HEK293T (cell line): ENCODE measurements at regions not wholly inside any gene's neighbourhood (a gene's known extent, or its start where the extent isn't known, plus 50 kb on each side); places are given as distances from the start of the nearest gene placed in this dataset.

Source experiments
- CTCF ChIA-PET: fragments of 350-600 bp; formaldehyde crosslinking; extraction: SDS; loops from one replicate; lab custom pipeline; 2021; ENCODE audit warnings: antibody characterized with exemption, inconsistent platforms; lab: Yijun Ruan, JAX
- POLR2A ChIA-PET: fragments of 350-600 bp; formaldehyde crosslinking; extraction: SDS; loops from one replicate; lab custom pipeline; 2020; ENCODE audit warnings: antibody characterized with exemption, inconsistent platforms; lab: Yijun Ruan, JAX
- DNase-seq: peaks from one replicate; pipeline ENCODE4 v3.0.0; 2012; ENCODE audit warnings: mixed read lengths; ENCODE audit errors: extremely low spot score
- ARNT ChIP-seq: fragments of 450-650 bp; IDR thresholded peaks from 2 replicates; pipeline ENCODE4 v1.6.1; 2017; ENCODE audit warnings: mild to moderate bottlenecking
- BHLHE40 ChIP-seq: fragments of 450-650 bp; IDR thresholded peaks from 2 replicates; pipeline ENCODE4 v1.6.1; 2016; ENCODE audit warnings: mild to moderate bottlenecking, moderate library complexity, borderline replicate concordance
- CTBP1 ChIP-seq: fragments of 450-650 bp; IDR thresholded peaks from 2 replicates; pipeline ENCODE4 v1.6.1; 2016; ENCODE audit warnings: borderline replicate concordance
- ELF4 ChIP-seq: fragments of 450-650 bp; IDR thresholded peaks from 2 replicates; pipeline ENCODE4 v1.6.1; 2017; ENCODE audit warnings: antibody characterized with exemption
- FOXA1 ChIP-seq: fragments of 450-650 bp; IDR thresholded peaks from 2 replicates; pipeline ENCODE4 v1.6.1; 2016; ENCODE audit warnings: mild to moderate bottlenecking
- FOXK2 ChIP-seq: fragments of 450-650 bp; IDR thresholded peaks from 2 replicates; pipeline ENCODE4 v1.6.1; 2016; ENCODE audit warnings: mild to moderate bottlenecking
- FOXM1 ChIP-seq: fragments of 450-650 bp; IDR thresholded peaks from 2 replicates; pipeline ENCODE4 v1.6.1; 2017; ENCODE audit warnings: mild to moderate bottlenecking, borderline replicate concordance
- HDGF ChIP-seq: fragments of 450-650 bp; IDR thresholded peaks from 2 replicates; pipeline ENCODE4 v1.6.1; 2017; ENCODE audit warnings: antibody characterized with exemption, borderline replicate concordance
- L3MBTL2 ChIP-seq: fragments of 450-650 bp; conservative IDR thresholded peaks from 2 replicates; pipeline ENCODE4 v1.6.1; 2016; ENCODE audit warnings: mild to moderate bottlenecking
- LEF1 ChIP-seq: fragments of 450-650 bp; IDR thresholded peaks from 2 replicates; pipeline ENCODE4 v1.6.1; 2017; ENCODE audit warnings: mild to moderate bottlenecking, borderline replicate concordance
- NFRKB ChIP-seq: fragments of 450-650 bp; IDR thresholded peaks from 2 replicates; pipeline ENCODE4 v1.6.1; 2016; ENCODE audit warnings: mild to moderate bottlenecking, moderate library complexity
- PKNOX1 ChIP-seq: fragments of 450-650 bp; IDR thresholded peaks from 2 replicates; pipeline ENCODE4 v1.6.1; 2016
- SP1 ChIP-seq: fragments of 450-650 bp; IDR thresholded peaks from 2 replicates; pipeline ENCODE4 v1.6.1; 2017
- SUZ12 ChIP-seq: fragments of 450-650 bp; IDR thresholded peaks from 2 replicates; pipeline ENCODE4 v1.6.1; 2016; ENCODE audit warnings: mild to moderate bottlenecking
- TARDBP ChIP-seq: fragments of 450-650 bp; IDR thresholded peaks from 2 replicates; pipeline ENCODE4 v1.6.1; 2016
- ZNF384 ChIP-seq: fragments of 450-650 bp; IDR thresholded peaks from 2 replicates; pipeline ENCODE4 v1.6.1; 2016

GRCh38 chr2:41484858-41485234, 563.0 kb upstream of the PKDCC start:
- no peak for TF ChIP-seq FOXK2
- no peak for TF ChIP-seq CTBP1
- no peak for TF ChIP-seq HDGF
- DNase-seq: no peak
- ChIA-PET POLR2A (no interaction called here), CTCF (no interaction called here)

- ChIA-PET CTCF (no interaction called here), POLR2A (no interaction called here)
- no peak for TF ChIP-seq SUZ12
- TF ChIP-seq TARDBP: no peak
- no peak for TF ChIP-seq ZNF384
- no peak for TF ChIP-seq BHLHE40
- no peak for TF ChIP-seq FOXA1
- TF ChIP-seq CTBP1: no peak
- TF ChIP-seq ELF4: no peak
- TF ChIP-seq L3MBTL2: no peak
- TF ChIP-seq LEF1: no peak
- no peak for TF ChIP-seq PKNOX1
- DNase-seq: no peak
Observed at GRCh38 chr2:41486948-41487347, 560.9 kb upstream of the PKDCC start.

- POLR2A ChIA-PET: no interaction called here
- DNase-seq: no peak
- no peak for TF ChIP-seq NFRKB
- TF ChIP-seq LEF1: no peak
- TF ChIP-seq SUZ12: no peak
- TF ChIP-seq CTBP1: no peak
- no peak for TF ChIP-seq BHLHE40
- no peak for TF ChIP-seq ARNT
- no peak for TF ChIP-seq TARDBP
- TF ChIP-seq SP1: no peak
- no peak for TF ChIP-seq L3MBTL2
- no peak for TF ChIP-seq ELF4
- TF ChIP-seq HDGF: no peak
- TF ChIP-seq PKNOX1: no peak
- no peak for TF ChIP-seq FOXK2
- TF ChIP-seq FOXM1: no peak
- TF ChIP-seq FOXA1: no peak
- TF ChIP-seq ZNF384: no peak
- CTCF ChIA-PET: no interaction called here
Observed at GRCh38 chr2:41488888-41489287, 558.9 kb upstream of the PKDCC start.

- ChIA-PET CTCF (no interaction called here), POLR2A (no interaction called here)
- no peak for DNase-seq
- TF ChIP-seq LEF1 (no peak), L3MBTL2 (no peak), ARNT (no peak), CTBP1 (no peak), NFRKB (no peak), FOXK2 (no peak), ELF4 (no peak), ZNF384 (no peak), SUZ12 (no peak), FOXM1 (no peak), PKNOX1 (no peak), HDGF (no peak), BHLHE40 (no peak), SP1 (no peak), FOXA1 (no peak), TARDBP (no peak)
Observed at GRCh38 chr2:41489638-41490037, 558.2 kb upstream of the PKDCC start.

- ChIA-PET CTCF (no interaction called here), POLR2A (no interaction called here)
- no peak for DNase-seq
- TF ChIP-seq ELF4 (no peak), HDGF (no peak), TARDBP (no peak)
Observed at GRCh38 chr2:41495050-41495449, 552.8 kb upstream of the PKDCC start.

GRCh38 chr2:41496908-41497307, 550.9 kb upstream of the PKDCC start:
- TF ChIP-seq FOXK2 (no peak), ZNF384 (no peak), ELF4 (no peak), FOXM1 (no peak), NFRKB (no peak), L3MBTL2 (no peak), ARNT (no peak), SUZ12 (no peak), SP1 (no peak), BHLHE40 (no peak)
- no peak for DNase-seq
- ChIA-PET POLR2A (no interaction called here), CTCF (no interaction called here)

GRCh38 chr2:41498781-41499180, 549.0 kb upstream of the PKDCC start:
- CTCF ChIA-PET: interaction anchor here (0.6 kb wide), 1 partner anchor 145 kb away, joined by 3 read pairs; no protein-coding TSS in a partner anchor
- POLR2A ChIA-PET: no interaction called here

More at GRCh38 chr2:41498781-41499180, 549.0 kb upstream of the PKDCC start:
- DNase-seq: no peak
- TF ChIP-seq ARNT: no peak
- TF ChIP-seq TARDBP: no peak
- TF ChIP-seq FOXK2: no peak
- no peak for TF ChIP-seq ELF4
- TF ChIP-seq LEF1: no peak
- no peak for TF ChIP-seq FOXA1
- TF ChIP-seq CTBP1: no peak
- TF ChIP-seq SP1: no peak
- TF ChIP-seq HDGF: no peak
- TF ChIP-seq NFRKB: no peak
- TF ChIP-seq FOXM1: no peak
- TF ChIP-seq L3MBTL2: no peak
- no peak for TF ChIP-seq PKNOX1
- TF ChIP-seq SUZ12: no peak
- no peak for TF ChIP-seq ZNF384
- no peak for TF ChIP-seq BHLHE40
